ENCODE measurements at regions not wholly inside any gene's neighbourhood (a gene's known extent, or its start where the extent isn't known, plus 50 kb on each side); places are given as distances from the start of the nearest gene placed in this dataset.
"Not testable (repeated sequence)": the region's sequence is repeated elsewhere in the genome, so short reads cannot be mapped to it uniquely, and the experiment has no call there.

GRCh38 chr3:159739969-159740368 is 248.7 kb upstream of the IL12A start:
- DNase-seq: no peak

GRCh38 chr3:159741281-159741680 is 247.4 kb upstream of the IL12A start:
- DNase-seq: no peak

GRCh38 chr3:159748425-159748824 is 240.2 kb upstream of the IL12A start:
- no peak for DNase-seq

GRCh38 chr3:159749406-159749805 is 239.2 kb upstream of the IL12A start:
- no peak for DNase-seq

- no peak for DNase-seq
These were observed 237.5 kb upstream of the IL12A start for GRCh38 chr3:159751146-159751545.

- DNase-seq: no peak
These were observed 236.9 kb upstream of the IL12A start for GRCh38 chr3:159751752-159752151.

- not testable (repeated sequence) for DNase-seq
These were observed 232.1 kb upstream of the IL12A start for GRCh38 chr3:159756279-159757207.

- DNase-seq: no peak
These were observed 231.1 kb upstream of the IL12A start for GRCh38 chr3:159757341-159758060.

GRCh38 chr3:159760046-159760445 is 228.6 kb upstream of the IL12A start:
- DNase-seq: no peak

GRCh38 chr3:159761369-159761768 is 227.3 kb upstream of the IL12A start:
- DNase-seq: peak in 2 of 14 donors; percentile 12 to 88

GRCh38 chr3:159761848-159762635 is 226.6 kb upstream of the IL12A start:
- DNase-seq: peak in 1 of 14 donors; percentile 79

- DNase-seq: peak in 6 of 14 donors; percentile 40 to 79 (median 70)
These were observed 225.5 kb upstream of the IL12A start for GRCh38 chr3:159763011-159763601.

GRCh38 chr3:159763602-159764489 is 224.8 kb upstream of the IL12A start:
- peak in 12 of 14 donors; percentile 47 to 89 (median 74) for DNase-seq

GRCh38 chr3:159764490-159765029 is 224.1 kb upstream of the IL12A start:
- peak in 4 of 14 donors; percentile 63 to 66 (median 65) for DNase-seq

- peak in 12 of 14 donors; percentile 37 to 79 (median 57) for DNase-seq
These were observed 223.4 kb upstream of the IL12A start for GRCh38 chr3:159765030-159765859.

GRCh38 chr3:159765860-159766294 is 222.8 kb upstream of the IL12A start:
- DNase-seq: peak in 1 of 14 donors; percentile 39

GRCh38 chr3:159766563-159767185 is 222.0 kb upstream of the IL12A start:
- DNase-seq: peak in 2 of 14 donors; percentile 35 to 36

- DNase-seq: no peak
These were observed 217.6 kb upstream of the IL12A start for GRCh38 chr3:159770998-159771397.

Measured in C1 segment of cervical spinal cord (tissue), 14 donors.